ENCODE measurements at regions not wholly inside any gene's neighbourhood (a gene's known extent, or its start where the extent isn't known, plus 50 kb on each side); places are given as distances from the start of the nearest gene placed in this dataset.
"Not testable (repeated sequence)": the region's sequence is repeated elsewhere in the genome, so short reads cannot be mapped to it uniquely, and the experiment has no call there.

GRCh38 chr18:78505851-78506461, 473.7 kb upstream of the SALL3 start:
- Histone ChIP-seq H3K27me3 (ENCODE audit: insufficient read depth, insufficient read length) (no peaks in the 10 kb centered on the region), H3K36me3 (ENCODE audit: insufficient read depth, insufficient read length, low read length) (no peaks in the 10 kb centered on the region), H3K9me3 (ENCODE audit: insufficient read depth, low read length) (no peaks in the 10 kb centered on the region), H3K9ac (ENCODE audit: insufficient read length, low read depth) (no peak overlapping the region), H3K4me3 (ENCODE audit: insufficient read length, low read depth) (no peak overlapping the region), H3K4me1 (ENCODE audit: insufficient read depth, insufficient read length) (no peaks in the 10 kb centered on the region)
- no peak for DNase-seq (ENCODE audit: low read depth, low spot score)
- TF ChIP-seq ZNF274 (IDR thresholded peaks at IDR 0.05; ENCODE audit: low read depth, low read length): no peak
- TF ChIP-seq SUZ12 (IDR thresholded peaks at IDR 0.05; ENCODE audit: extremely low read depth, insufficient read depth, insufficient read length): no peak
- TF ChIP-seq YY1 (IDR thresholded peaks at IDR 0.05; ENCODE audit: insufficient read depth, insufficient read length): no peak

- DNase-seq (ENCODE audit: low read depth, low spot score): no peak
- no peaks in the 10 kb centered on the region for H3K36me3 ChIP-seq (ENCODE audit: insufficient read depth, insufficient read length, low read length)
- H3K27me3 ChIP-seq (ENCODE audit: insufficient read depth, insufficient read length): no peaks in the 10 kb centered on the region
- H3K9ac ChIP-seq (ENCODE audit: insufficient read length, low read depth): no peak overlapping the region
- no peaks in the 10 kb centered on the region for H3K4me1 ChIP-seq (ENCODE audit: insufficient read depth, insufficient read length)
- TF ChIP-seq YY1 (IDR thresholded peaks at IDR 0.05; ENCODE audit: insufficient read depth, insufficient read length) (no peak), SUZ12 (IDR thresholded peaks at IDR 0.05; ENCODE audit: extremely low read depth, insufficient read depth, insufficient read length) (no peak), ZNF274 (IDR thresholded peaks at IDR 0.05; ENCODE audit: low read depth, low read length) (no peak)
- no peak overlapping the region for H3K4me3 ChIP-seq (ENCODE audit: insufficient read length, low read depth)
- no peaks in the 10 kb centered on the region for H3K9me3 ChIP-seq (ENCODE audit: insufficient read depth, low read length)
Observed at GRCh38 chr18:78507217-78507616, 472.4 kb upstream of the SALL3 start.

DNA sequence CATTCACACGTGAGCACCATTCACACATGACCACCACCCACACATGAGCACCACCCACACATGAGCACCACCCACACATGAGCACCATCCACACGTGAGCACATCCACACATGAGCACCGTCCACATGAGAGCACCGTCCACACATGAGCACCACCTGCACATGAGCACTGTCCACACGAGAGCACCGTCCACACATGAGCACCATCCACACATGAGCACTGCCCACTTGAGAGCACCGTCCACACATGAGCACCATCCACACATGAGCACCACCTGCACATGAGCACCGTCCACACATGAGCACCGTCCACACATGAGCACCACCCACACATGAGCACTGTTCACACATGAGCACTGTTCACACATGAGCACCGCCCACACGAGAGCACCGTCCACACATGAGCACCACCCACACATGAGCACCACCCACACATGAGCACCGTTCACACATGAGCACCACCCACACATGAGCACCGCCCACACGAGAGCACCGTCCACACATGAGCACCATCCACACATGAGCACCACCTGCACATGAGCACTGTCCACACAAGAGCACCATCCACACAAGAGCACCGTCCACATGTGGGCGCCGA, 471.3 kb upstream of the SALL3 start:
- H3K9ac ChIP-seq (ENCODE audit: insufficient read length, low read depth); H3K27me3 ChIP-seq (ENCODE audit: insufficient read depth, insufficient read length); DNase-seq (ENCODE audit: low read depth, low spot score); H3K9me3 ChIP-seq (ENCODE audit: insufficient read depth, low read length); H3K36me3 ChIP-seq (ENCODE audit: insufficient read depth, insufficient read length, low read length); H3K4me3 ChIP-seq (ENCODE audit: insufficient read length, low read depth); H3K4me1 ChIP-seq (ENCODE audit: insufficient read depth, insufficient read length): not testable (repeated sequence)

GRCh38 chr18:78510091-78510490, 469.5 kb upstream of the SALL3 start:
- DNase-seq (ENCODE audit: low read depth, low spot score): no peak
- Histone ChIP-seq H3K27me3 (ENCODE audit: insufficient read depth, insufficient read length) (no peaks in the 10 kb centered on the region), H3K36me3 (ENCODE audit: insufficient read depth, insufficient read length, low read length) (no peaks in the 10 kb centered on the region), H3K9ac (ENCODE audit: insufficient read length, low read depth) (no peak overlapping the region), H3K4me1 (ENCODE audit: insufficient read depth, insufficient read length) (no peaks in the 10 kb centered on the region), H3K9me3 (ENCODE audit: insufficient read depth, low read length) (no peaks in the 10 kb centered on the region), H3K4me3 (ENCODE audit: insufficient read length, low read depth) (no peak overlapping the region)
- TF ChIP-seq ZNF274 (IDR thresholded peaks at IDR 0.05; ENCODE audit: low read depth, low read length): no peak
- no peak for TF ChIP-seq SUZ12 (IDR thresholded peaks at IDR 0.05; ENCODE audit: extremely low read depth, insufficient read depth, insufficient read length)
- no peak for TF ChIP-seq YY1 (IDR thresholded peaks at IDR 0.05; ENCODE audit: insufficient read depth, insufficient read length)

DNA sequence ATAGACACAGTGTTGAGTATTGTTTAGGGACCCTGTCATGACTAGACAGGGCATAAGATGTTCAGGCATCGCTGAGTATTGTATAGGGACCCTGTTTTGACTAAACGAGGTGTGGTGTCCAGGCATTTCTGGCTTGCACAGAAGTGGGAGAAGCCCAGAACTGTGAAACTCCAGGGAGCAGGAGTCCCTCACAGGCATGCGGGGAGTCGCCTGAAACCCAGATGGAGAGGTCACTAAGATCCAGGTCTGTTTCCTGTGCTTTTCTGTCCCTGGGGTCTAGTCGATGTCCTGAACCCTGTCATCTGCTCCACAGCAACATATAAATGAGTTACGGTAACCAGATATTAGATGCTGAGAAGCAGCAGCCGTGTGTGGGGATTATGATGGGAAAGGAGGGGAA, 469.0 kb upstream of the SALL3 start:
- no peak for DNase-seq (ENCODE audit: low read depth, low spot score)
- H3K27me3 ChIP-seq (ENCODE audit: insufficient read depth, insufficient read length): no peaks in the 10 kb centered on the region
- H3K36me3 ChIP-seq (ENCODE audit: insufficient read depth, insufficient read length, low read length): no peaks in the 10 kb centered on the region
- no peak for TF ChIP-seq ZNF274 (IDR thresholded peaks at IDR 0.05; ENCODE audit: low read depth, low read length)
- TF ChIP-seq YY1 (IDR thresholded peaks at IDR 0.05; ENCODE audit: insufficient read depth, insufficient read length): no peak
- TF ChIP-seq SUZ12 (IDR thresholded peaks at IDR 0.05; ENCODE audit: extremely low read depth, insufficient read depth, insufficient read length): no peak
- H3K9ac ChIP-seq (ENCODE audit: insufficient read length, low read depth): no peak overlapping the region
- H3K4me1 ChIP-seq (ENCODE audit: insufficient read depth, insufficient read length): no peaks in the 10 kb centered on the region
- no peaks in the 10 kb centered on the region for H3K9me3 ChIP-seq (ENCODE audit: insufficient read depth, low read length)
- H3K4me3 ChIP-seq (ENCODE audit: insufficient read length, low read depth): no peak overlapping the region

- Histone ChIP-seq H3K36me3 (ENCODE audit: insufficient read depth, insufficient read length, low read length) (no peaks in the 10 kb centered on the region), H3K9ac (ENCODE audit: insufficient read length, low read depth) (no peak overlapping the region), H3K4me3 (ENCODE audit: insufficient read length, low read depth) (no peak overlapping the region), H3K27me3 (ENCODE audit: insufficient read depth, insufficient read length) (no peaks in the 10 kb centered on the region), H3K4me1 (ENCODE audit: insufficient read depth, insufficient read length) (no peaks in the 10 kb centered on the region), H3K9me3 (ENCODE audit: insufficient read depth, low read length) (no peaks in the 10 kb centered on the region)
- no peak for TF ChIP-seq ZNF274 (IDR thresholded peaks at IDR 0.05; ENCODE audit: low read depth, low read length)
- no peak for TF ChIP-seq YY1 (IDR thresholded peaks at IDR 0.05; ENCODE audit: insufficient read depth, insufficient read length)
- DNase-seq (ENCODE audit: low read depth, low spot score): no peak
Observed at GRCh38 chr18:78511666-78512601, 467.7 kb upstream of the SALL3 start.

DNA sequence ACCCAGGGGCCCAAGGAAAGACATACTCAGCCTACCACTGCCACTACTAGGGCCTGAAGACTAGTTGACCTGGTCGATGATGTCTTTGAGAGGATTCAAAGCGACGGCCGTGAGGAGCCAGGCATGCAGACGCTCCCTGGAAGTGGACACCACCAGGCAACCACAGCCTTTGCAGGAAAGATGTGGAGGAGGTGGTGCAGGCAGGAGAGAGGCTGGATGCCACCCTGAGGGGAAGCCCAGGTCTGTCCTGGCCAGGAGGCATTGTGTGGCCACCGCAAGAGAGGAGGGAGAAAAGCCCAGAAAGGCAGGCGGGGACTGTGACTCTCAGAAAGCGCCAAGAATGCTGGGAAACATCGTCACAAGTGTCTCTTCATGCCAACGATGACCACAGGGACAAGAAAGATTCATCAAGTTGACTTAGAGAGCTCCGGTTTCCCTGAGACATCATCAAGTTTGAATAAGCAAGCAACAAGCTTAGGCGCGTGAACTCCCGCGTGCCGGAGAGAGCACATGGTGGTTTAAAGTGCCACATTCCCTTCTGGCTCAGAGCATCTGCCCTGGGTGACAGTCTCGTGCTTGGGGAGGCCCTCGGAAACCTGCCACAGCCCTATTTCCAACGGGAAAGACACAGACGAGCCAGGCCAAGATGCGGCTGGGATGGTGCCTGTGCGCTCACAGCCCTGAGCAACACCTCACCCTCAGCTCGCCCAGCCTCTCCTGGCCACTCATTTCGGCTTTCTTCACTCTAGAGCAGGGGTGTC, 464.5 kb upstream of the SALL3 start:
- Histone ChIP-seq H3K9me3 (ENCODE audit: insufficient read depth, low read length) (no peaks in the 10 kb centered on the region), H3K27me3 (ENCODE audit: insufficient read depth, insufficient read length) (no peaks in the 10 kb centered on the region), H3K4me3 (ENCODE audit: insufficient read length, low read depth) (no peak overlapping the region), H3K9ac (ENCODE audit: insufficient read length, low read depth) (no peak overlapping the region), H3K36me3 (ENCODE audit: insufficient read depth, insufficient read length, low read length) (no peaks in the 10 kb centered on the region), H3K4me1 (ENCODE audit: insufficient read depth, insufficient read length) (no peaks in the 10 kb centered on the region)
- no peak for DNase-seq (ENCODE audit: low read depth, low spot score)
- TF ChIP-seq ZNF274 (IDR thresholded peaks at IDR 0.05; ENCODE audit: low read depth, low read length) (no peak), YY1 (IDR thresholded peaks at IDR 0.05; ENCODE audit: insufficient read depth, insufficient read length) (no peak), SUZ12 (IDR thresholded peaks at IDR 0.05; ENCODE audit: extremely low read depth, insufficient read depth, insufficient read length) (no peak)
